HepG2 (cell line): ENCODE measurements at regions not wholly inside any gene's neighbourhood (a gene's known extent, or its start where the extent isn't known, plus 50 kb on each side); places are given as distances from the start of the nearest gene placed in this dataset.

Source experiments
- DBP ChIP-seq: sonication (generic); formaldehyde crosslinking; IDR thresholded peaks from 2 replicates; pipeline ENCODE4 v1.4.0; 2020; ENCODE audit warnings: missing genetic modification reagents; ENCODE audit errors: not compliant biosample characterization
- EED ChIP-seq: sonication (generic); formaldehyde crosslinking; IDR thresholded peaks from 2 replicates; pipeline ENCODE4 v1.5.0; 2020; ENCODE audit warnings: mild to moderate bottlenecking, missing genetic modification reagents
- ESRRA ChIP-seq: sonication (generic); formaldehyde crosslinking; IDR thresholded peaks from 2 replicates; pipeline ENCODE4 v1.5.1; 2020; ENCODE audit warnings: mild to moderate bottlenecking, low read depth, missing genetic modification reagents
- ISL2 ChIP-seq: sonication (generic); formaldehyde crosslinking; IDR thresholded peaks from 2 replicates; pipeline ENCODE4 v1.5.0; 2020; ENCODE audit warnings: missing genetic modification reagents
- KDM4B ChIP-seq: sonication (generic); formaldehyde crosslinking; IDR thresholded peaks from 2 replicates; pipeline ENCODE4 v1.4.0; 2020; ENCODE audit warnings: missing genetic modification reagents
- LCORL ChIP-seq, 2 experiments: fragments of 450-650 bp in 1 of 2; sonication (generic) in 1 of 2; formaldehyde crosslinking in 1 of 2; IDR thresholded peaks; 2 replicates each; pipeline versions ENCODE4 v1.5.0 to v1.6.1; 2017 to 2020; ENCODE audit warnings: antibody characterized with exemption in 1 of 2, missing genetic modification reagents in 1 of 2
- MEIS2 ChIP-seq: sonication (generic); formaldehyde crosslinking; IDR thresholded peaks from 2 replicates; pipeline ENCODE4 v1.9.0; 2021; ENCODE audit warnings: mild to moderate bottlenecking, missing genetic modification reagents
- MTERF4 ChIP-seq: sonication (generic); formaldehyde crosslinking; IDR thresholded peaks from 2 replicates; pipeline ENCODE4 v1.8.0; 2023; ENCODE audit warnings: mild to moderate bottlenecking, missing genetic modification reagents
- NR2F2 ChIP-seq: IDR thresholded peaks from 2 replicates; pipeline ENCODE4 v1.6.1; 2012; ENCODE audit warnings: low read depth, inconsistent platforms, borderline replicate concordance
- PLRG1 ChIP-seq: fragments of 450-650 bp; conservative IDR thresholded peaks from 2 replicates; pipeline ENCODE4 v1.6.1; 2016
- RAD51 ChIP-seq: fragments of 450-650 bp; IDR thresholded peaks from 2 replicates; pipeline ENCODE4 v1.6.1; 2016; ENCODE audit warnings: borderline replicate concordance
- SOX13 ChIP-seq, 3 experiments: fragments of 450-650 bp in 1 of 3; sonication (generic) in 1 of 3; formaldehyde crosslinking in 1 of 3; IDR thresholded peaks in 2 of 3; conservative IDR thresholded peaks in 1 of 3; 2 replicates each; pipeline versions ENCODE4 v1.5.0 to v1.6.1; 2016 to 2020; ENCODE audit warnings: antibody characterized with exemption in 1 of 3, mild to moderate bottlenecking in 1 of 3, missing compliant biosample characterization in 1 of 3, missing genetic modification reagents in 1 of 3, moderate library complexity in 1 of 3
- SOX6 ChIP-seq, 2 experiments: fragments of 450-650 bp in 1 of 2; sonication (generic) in 1 of 2; formaldehyde crosslinking in 1 of 2; IDR thresholded peaks; 2 replicates each; pipeline versions ENCODE4 v1.4.0 to v1.6.1; 2017 to 2020; ENCODE audit warnings: antibody characterized with exemption in 1 of 2, mild to moderate bottlenecking in 1 of 2, missing genetic modification reagents in 1 of 2
- SYNCRIP ChIP-seq: fragments of 200-400 bp; formaldehyde crosslinking; IDR thresholded peaks from 2 replicates; pipeline ENCODE4 v1.6.1; 2018; ENCODE audit warnings: mild to moderate bottlenecking, low read depth, low read length; ENCODE audit not compliant: insufficient read depth
- TCF7L2 ChIP-seq: IDR thresholded peaks from 2 replicates; pipeline ENCODE4 v1.6.1; 2011; ENCODE audit warnings: mild to moderate bottlenecking, low read depth, low read length, moderate library complexity
- ZBTB8A ChIP-seq: sonication (generic); formaldehyde crosslinking; IDR thresholded peaks from 2 replicates; pipeline ENCODE4 v1.4.0; 2020; ENCODE audit warnings: mild to moderate bottlenecking, low read depth, missing genetic modification reagents, borderline replicate concordance
- ZNF180 ChIP-seq: sonication (generic); formaldehyde crosslinking; IDR thresholded peaks from 2 replicates; pipeline ENCODE4 v1.4.0; 2020; ENCODE audit warnings: low read depth, missing genetic modification reagents, borderline replicate concordance
- ZNF333 ChIP-seq: sonication (generic); formaldehyde crosslinking; IDR thresholded peaks from 2 replicates; pipeline ENCODE4 v1.4.0; 2020; ENCODE audit warnings: mild to moderate bottlenecking, missing genetic modification reagents, borderline replicate concordance
- ZNF337 ChIP-seq: sonication (generic); formaldehyde crosslinking; IDR thresholded peaks from 2 replicates; pipeline ENCODE4 v1.5.1; 2020; ENCODE audit warnings: missing genetic modification reagents, low read depth, mild to moderate bottlenecking, borderline replicate concordance
- ZNF451 ChIP-seq: sonication (generic); formaldehyde crosslinking; IDR thresholded peaks from 2 replicates; pipeline ENCODE4 v1.5.0; 2020; ENCODE audit warnings: mild to moderate bottlenecking, missing genetic modification reagents
- TF ChIP-seq, protein P1 (sequence below): sonication (generic); formaldehyde crosslinking; IDR thresholded peaks from 2 replicates; pipeline ENCODE4 v1.9.0; 2021; ENCODE audit warnings: missing genetic modification reagents, borderline replicate concordance
- TF ChIP-seq, protein P2 (sequence below): sonication (generic); formaldehyde crosslinking; IDR thresholded peaks from 2 replicates; pipeline ENCODE4 v1.4.0; 2020; ENCODE audit warnings: mild to moderate bottlenecking, missing genetic modification reagents

GRCh38 chr19:37317403-37318209 is 53.3 kb upstream of the ZNF527 start (continued):
- no peak for TF ChIP-seq SOX13 (IDR thresholded peaks at IDR 0.05)
- TF ChIP-seq SOX13 (CRISPR knock-in tag; conservative IDR thresholded peaks at IDR 0.05 in 1 of 2, IDR thresholded peaks at IDR 0.05 in 1 of 2): no peak
- TF ChIP-seq, protein P1, sequence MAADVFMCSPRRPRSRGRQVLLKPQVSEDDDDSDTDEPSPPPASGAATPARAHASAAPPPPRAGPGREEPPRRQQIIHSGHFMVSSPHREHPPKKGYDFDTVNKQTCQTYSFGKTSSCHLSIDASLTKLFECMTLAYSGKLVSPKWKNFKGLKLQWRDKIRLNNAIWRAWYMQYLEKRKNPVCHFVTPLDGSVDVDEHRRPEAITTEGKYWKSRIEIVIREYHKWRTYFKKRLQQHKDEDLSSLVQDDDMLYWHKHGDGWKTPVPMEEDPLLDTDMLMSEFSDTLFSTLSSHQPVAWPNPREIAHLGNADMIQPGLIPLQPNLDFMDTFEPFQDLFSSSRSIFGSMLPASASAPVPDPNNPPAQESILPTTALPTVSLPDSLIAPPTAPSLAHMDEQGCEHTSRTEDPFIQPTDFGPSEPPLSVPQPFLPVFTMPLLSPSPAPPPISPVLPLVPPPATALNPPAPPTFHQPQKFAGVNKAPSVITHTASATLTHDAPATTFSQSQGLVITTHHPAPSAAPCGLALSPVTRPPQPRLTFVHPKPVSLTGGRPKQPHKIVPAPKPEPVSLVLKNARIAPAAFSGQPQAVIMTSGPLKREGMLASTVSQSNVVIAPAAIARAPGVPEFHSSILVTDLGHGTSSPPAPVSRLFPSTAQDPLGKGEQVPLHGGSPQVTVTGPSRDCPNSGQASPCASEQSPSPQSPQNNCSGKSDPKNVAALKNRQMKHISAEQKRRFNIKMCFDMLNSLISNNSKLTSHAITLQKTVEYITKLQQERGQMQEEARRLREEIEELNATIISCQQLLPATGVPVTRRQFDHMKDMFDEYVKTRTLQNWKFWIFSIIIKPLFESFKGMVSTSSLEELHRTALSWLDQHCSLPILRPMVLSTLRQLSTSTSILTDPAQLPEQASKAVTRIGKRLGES (CRISPR knock-in tag): no peak
- no peak for TF ChIP-seq NR2F2
- no peak for TF ChIP-seq PLRG1
- no peak for TF ChIP-seq MTERF4 (CRISPR knock-in tag)
- TF ChIP-seq EED (CRISPR knock-in tag): no peak
- TF ChIP-seq KDM4B (CRISPR knock-in tag): no peak
- TF ChIP-seq, protein P2, sequence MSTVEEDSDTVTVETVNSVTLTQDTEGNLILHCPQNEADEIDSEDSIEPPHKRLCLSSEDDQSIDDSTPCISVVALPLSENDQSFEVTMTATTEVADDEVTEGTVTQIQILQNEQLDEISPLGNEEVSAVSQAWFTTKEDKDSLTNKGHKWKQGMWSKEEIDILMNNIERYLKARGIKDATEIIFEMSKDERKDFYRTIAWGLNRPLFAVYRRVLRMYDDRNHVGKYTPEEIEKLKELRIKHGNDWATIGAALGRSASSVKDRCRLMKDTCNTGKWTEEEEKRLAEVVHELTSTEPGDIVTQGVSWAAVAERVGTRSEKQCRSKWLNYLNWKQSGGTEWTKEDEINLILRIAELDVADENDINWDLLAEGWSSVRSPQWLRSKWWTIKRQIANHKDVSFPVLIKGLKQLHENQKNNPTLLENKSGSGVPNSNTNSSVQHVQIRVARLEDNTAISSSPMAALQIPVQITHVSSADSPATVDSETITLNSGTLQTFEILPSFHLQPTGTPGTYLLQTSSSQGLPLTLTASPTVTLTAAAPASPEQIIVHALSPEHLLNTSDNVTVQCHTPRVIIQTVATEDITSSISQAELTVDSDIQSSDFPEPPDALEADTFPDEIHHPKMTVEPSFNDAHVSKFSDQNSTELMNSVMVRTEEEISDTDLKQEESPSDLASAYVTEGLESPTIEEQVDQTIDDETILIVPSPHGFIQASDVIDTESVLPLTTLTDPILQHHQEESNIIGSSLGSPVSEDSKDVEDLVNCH (CRISPR knock-in tag): no peak
- no peak for TF ChIP-seq ZNF337 (CRISPR knock-in tag)
- TF ChIP-seq DBP: no peak
- TF ChIP-seq RAD51: no peak
- TF ChIP-seq ZBTB8A (CRISPR knock-in tag): no peak
- no peak for TF ChIP-seq ISL2 (CRISPR knock-in tag)
- TF ChIP-seq ZNF333 (CRISPR knock-in tag): peak; percentile 55; the same call in 1 of the 2 replicates
- TF ChIP-seq LCORL (IDR thresholded peaks at IDR 0.05): no peak
- TF ChIP-seq LCORL (CRISPR knock-in tag; IDR thresholded peaks at IDR 0.05): no peak
- no peak for TF ChIP-seq ZNF451 (CRISPR knock-in tag)
- no peak for TF ChIP-seq ESRRA (CRISPR knock-in tag)
- TF ChIP-seq ZNF180: no peak
- TF ChIP-seq MEIS2 (CRISPR knock-in tag): no peak
- no peak for TF ChIP-seq SOX6 (IDR thresholded peaks at IDR 0.05)
- peak; percentile 72 for TF ChIP-seq SOX6 (CRISPR knock-in tag; IDR thresholded peaks at IDR 0.05)
- no peak for TF ChIP-seq TCF7L2
- no peak for TF ChIP-seq SYNCRIP
